NB4 (cell line): ENCODE measurements at regions not wholly inside any gene's neighbourhood (a gene's known extent, or its start where the extent isn't known, plus 50 kb on each side); places are given as distances from the start of the nearest gene placed in this dataset.

Experiments used
- DNase-seq: peaks from one replicate; pipeline ENCODE4 v3.0.0; 2010; ENCODE audit warnings: low read depth
- H3K4me3 ChIP-seq: one replicate; pipeline ENCODE4 v1.5.1; 2011; ENCODE audit warnings: mild to moderate bottlenecking, low read depth, low read length, moderate library complexity
- MYC ChIP-seq: IDR thresholded peaks from 2 replicates; pipeline ENCODE4 v1.6.1; 2011; ENCODE audit warnings: low read depth, low read length
- POLR2A ChIP-seq: IDR thresholded peaks from 2 replicates; pipeline ENCODE4 v1.6.1; 2011; ENCODE audit warnings: mild to moderate bottlenecking; ENCODE audit not compliant: insufficient read length; ENCODE audit errors: extremely low read depth
- TF ChIP-seq, protein P1 (sequence below): IDR thresholded peaks from 2 replicates; pipeline ENCODE4 v1.6.1; 2011; ENCODE audit warnings: low read depth, low read length
- TF ChIP-seq, protein P2 (sequence below): IDR thresholded peaks from one replicate; pipeline ENCODE4 v1.5.1; 2012; ENCODE audit warnings: low read depth, low read length

GRCh38 chr1:38284953-38285352 lies 238.4 kb upstream of the POU3F1 start:
- DNase-seq = no peak
- TF ChIP-seq, protein P1, sequence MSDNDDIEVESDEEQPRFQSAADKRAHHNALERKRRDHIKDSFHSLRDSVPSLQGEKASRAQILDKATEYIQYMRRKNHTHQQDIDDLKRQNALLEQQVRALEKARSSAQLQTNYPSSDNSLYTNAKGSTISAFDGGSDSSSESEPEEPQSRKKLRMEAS = no peak
- TF ChIP-seq, protein P2, sequence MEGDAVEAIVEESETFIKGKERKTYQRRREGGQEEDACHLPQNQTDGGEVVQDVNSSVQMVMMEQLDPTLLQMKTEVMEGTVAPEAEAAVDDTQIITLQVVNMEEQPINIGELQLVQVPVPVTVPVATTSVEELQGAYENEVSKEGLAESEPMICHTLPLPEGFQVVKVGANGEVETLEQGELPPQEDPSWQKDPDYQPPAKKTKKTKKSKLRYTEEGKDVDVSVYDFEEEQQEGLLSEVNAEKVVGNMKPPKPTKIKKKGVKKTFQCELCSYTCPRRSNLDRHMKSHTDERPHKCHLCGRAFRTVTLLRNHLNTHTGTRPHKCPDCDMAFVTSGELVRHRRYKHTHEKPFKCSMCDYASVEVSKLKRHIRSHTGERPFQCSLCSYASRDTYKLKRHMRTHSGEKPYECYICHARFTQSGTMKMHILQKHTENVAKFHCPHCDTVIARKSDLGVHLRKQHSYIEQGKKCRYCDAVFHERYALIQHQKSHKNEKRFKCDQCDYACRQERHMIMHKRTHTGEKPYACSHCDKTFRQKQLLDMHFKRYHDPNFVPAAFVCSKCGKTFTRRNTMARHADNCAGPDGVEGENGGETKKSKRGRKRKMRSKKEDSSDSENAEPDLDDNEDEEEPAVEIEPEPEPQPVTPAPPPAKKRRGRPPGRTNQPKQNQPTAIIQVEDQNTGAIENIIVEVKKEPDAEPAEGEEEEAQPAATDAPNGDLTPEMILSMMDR = no peak
- TF ChIP-seq POLR2A = no peak
- no peak for TF ChIP-seq MYC

GRCh38 chr1:38283696-38284470 lies 237.3 kb upstream of the POU3F1 start:
- no peak overlapping the region for H3K4me3 ChIP-seq
- TF ChIP-seq MYC (no peak), POLR2A (no peak)
- TF ChIP-seq, protein P2 = no peak
- TF ChIP-seq, protein P1 = no peak
- no peak for DNase-seq

More at GRCh38 chr1:38284953-38285352, 238.4 kb upstream of the POU3F1 start:
- H3K4me3 ChIP-seq = no peak overlapping the region

DNA sequence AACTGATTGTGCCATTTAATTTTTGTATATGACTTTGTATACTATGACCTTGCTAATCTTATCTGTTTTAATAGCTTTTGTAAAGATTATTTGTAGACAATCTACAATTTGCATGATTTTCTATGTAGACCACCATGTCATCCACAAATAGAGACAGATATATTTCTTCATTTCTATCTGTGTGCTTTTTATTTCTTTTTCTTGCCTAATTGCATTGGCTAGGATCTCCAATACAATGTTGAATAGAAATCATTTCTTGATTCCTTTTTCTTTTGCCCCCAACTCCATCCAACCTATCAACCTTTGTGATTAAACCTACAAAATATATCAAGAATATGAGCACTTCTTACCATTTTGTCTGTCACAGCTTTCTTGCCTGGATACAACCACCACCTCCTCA lies 232.6 kb upstream of the POU3F1 start:
- TF ChIP-seq MYC (no peak), POLR2A (no peak)
- TF ChIP-seq, protein P2 = no peak
- TF ChIP-seq, protein P1 = no peak
- no peak overlapping the region for H3K4me3 ChIP-seq
- no peak for DNase-seq

DNA sequence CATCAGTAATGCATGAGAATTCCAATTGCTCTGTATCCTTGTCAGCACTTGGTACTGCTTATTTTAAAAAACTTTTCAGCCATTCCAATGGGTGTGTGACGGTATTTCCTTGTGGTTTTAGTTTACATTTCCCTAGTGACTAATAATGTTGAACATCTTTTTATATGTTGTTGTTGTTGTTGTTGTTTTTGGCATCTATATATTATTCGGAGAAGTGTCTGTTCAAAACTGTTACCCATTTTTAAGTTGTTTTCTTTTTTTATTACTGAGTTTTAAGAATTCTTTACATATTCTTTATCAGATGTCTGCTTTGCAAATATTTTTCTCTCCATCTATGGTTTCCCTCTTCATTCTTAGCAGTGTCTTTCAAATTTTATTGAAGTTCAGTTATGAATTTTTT lies 231.1 kb upstream of the POU3F1 start:
- H3K4me3 ChIP-seq = no peak overlapping the region
- DNase-seq = no peak
- no peak for TF ChIP-seq POLR2A
- TF ChIP-seq, protein P1 = no peak
- no peak for TF ChIP-seq MYC
- TF ChIP-seq, protein P2 = no peak

GRCh38 chr1:38275960-38276359 lies 229.4 kb upstream of the POU3F1 start:
- no peak overlapping the region for H3K4me3 ChIP-seq
- TF ChIP-seq, protein P2 = no peak
- no peak for TF ChIP-seq POLR2A
- TF ChIP-seq, protein P1 = no peak
- no peak for TF ChIP-seq MYC
- no peak for DNase-seq
